CD4-positive, alpha-beta T cell treated with Interleukin-10 for 1 hour (primary cell): ENCODE measurements at regions not wholly inside any gene's neighbourhood (a gene's known extent, or its start where the extent isn't known, plus 50 kb on each side); places are given as distances from the start of the nearest gene placed in this dataset.

Experiments used
- DNase-seq: peaks from one replicate; pipeline ENCODE4 v3.0.0-alpha.2; 2020

GRCh38 chr10:92747066-92747465 lies 57.3 kb downstream of the HHEX start:
- DNase-seq: no peak

DNA sequence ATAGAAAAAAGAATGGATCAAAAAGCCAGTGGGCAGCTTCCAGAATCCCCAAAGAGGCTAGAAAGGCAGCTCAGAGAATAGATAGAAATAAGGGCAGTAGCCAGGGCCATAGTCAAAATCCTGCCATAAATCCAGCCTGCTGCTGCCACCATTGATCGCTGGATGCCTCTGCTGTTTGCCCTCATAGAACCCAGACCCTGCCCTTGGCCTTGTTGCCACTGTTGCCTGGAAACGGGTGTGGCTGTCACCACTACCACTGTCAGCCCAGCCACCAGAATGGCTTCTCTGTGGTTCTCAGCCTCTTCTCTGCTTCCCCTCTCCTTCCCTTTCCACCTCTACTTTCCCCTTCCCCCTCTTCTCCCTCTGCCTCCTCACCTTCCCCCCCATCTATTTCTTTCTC lies 57.8 kb downstream of the HHEX start:
- DNase-seq: peak; percentile 66

DNA sequence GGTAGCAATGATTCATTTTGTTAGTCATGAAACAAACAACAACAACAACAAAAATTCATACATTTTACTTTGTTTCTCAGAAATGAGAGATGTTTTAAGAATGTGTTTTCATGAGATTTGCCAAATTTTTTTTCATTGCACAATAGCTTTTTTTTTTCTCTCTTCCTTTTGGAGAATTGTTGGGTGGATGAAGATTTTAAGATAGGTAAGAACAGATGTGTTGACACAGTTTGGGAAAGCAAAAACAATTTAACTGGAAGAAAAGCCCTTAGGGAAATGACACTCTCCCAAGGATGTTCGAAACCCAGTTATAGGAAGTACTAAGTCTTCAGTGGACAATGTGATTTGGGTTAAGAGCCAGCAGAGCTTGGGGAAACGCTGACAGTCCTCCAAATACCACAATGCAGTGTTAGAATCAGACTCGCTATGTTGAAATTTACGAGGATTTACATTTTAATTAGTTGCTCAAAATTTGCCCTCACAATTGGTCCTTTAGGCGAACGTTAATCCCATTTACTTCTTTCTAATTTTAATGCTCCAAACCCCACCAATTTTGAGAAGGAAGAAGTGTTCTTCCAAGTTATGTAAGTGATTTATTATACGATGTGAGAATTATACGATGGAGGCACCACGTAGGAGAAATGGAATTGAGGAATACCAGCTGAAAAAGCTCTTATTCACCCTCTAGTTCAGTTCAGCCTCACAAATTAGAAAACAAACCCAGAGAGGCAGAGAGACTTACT lies 61.2 kb downstream of the HHEX start:
- DNase-seq: no peak

GRCh38 chr10:92751534-92751811 lies 61.7 kb downstream of the HHEX start:
- no peak for DNase-seq

- no peak for DNase-seq
These were observed 62.1 kb downstream of the HHEX start for GRCh38 chr10:92751827-92752226.

DNA sequence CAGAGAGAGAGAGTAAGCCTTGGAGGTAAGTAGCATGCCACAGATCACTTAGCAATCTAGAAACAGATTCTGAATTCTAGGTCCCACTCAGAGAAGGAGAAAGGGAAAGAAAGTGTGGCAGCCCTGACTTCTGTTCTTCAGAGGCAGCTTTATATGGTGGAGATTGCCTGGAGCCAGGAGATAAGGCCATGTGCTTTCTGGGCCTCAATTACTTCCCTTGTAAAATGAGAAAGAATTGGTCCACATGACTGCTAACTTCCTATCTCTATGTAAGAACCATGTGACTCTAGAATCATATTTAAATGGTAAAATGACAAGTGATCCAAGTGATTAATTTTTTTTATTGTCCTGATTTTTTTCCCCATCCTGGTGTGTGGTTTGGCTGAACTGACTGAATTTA lies 64.1 kb downstream of the HHEX start:
- DNase-seq: no peak

- no peak for DNase-seq
These were observed 66.0 kb downstream of the HHEX start for GRCh38 chr10:92755725-92756124.

DNA sequence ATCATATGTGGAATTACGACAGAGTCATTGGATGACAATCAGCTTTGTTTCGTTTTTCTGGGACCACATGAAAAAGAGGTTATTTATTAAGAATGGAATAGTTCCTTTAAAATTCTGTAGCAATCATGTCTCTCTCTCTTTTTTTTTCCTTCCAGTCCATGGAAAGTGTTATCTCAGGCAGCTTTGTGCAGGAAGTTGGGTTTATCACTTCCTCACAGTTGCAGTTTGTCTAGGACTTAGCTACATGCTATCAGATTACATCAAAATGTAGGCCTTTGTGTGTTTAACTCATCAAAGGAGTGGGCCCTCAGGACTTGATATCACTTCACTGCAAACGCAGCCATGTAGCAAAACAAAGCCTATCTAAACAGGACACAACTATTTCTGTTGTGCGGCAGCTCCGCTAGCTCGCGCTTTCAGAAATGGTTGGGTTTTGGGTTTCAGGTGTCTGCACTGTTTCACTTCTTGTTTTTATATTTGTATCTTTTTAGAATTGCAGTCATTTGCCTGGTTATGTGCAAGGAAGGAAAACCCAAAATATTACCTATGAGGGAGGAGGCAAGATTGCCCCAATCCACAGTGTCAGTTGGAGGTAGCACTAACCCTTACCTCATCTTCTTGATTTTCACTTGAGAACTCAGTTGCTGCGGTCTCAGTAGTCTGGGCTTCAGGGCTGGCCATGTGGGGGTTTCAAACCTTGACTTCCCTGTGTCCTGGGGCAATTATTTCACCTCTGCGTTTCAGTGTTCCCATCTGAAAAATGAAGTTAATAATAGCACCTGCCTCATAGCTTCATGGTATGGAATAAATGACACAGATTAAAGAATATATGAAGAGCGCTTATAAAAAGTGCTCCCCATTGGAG lies 66.7 kb downstream of the HHEX start:
- DNase-seq: no peak

DNA sequence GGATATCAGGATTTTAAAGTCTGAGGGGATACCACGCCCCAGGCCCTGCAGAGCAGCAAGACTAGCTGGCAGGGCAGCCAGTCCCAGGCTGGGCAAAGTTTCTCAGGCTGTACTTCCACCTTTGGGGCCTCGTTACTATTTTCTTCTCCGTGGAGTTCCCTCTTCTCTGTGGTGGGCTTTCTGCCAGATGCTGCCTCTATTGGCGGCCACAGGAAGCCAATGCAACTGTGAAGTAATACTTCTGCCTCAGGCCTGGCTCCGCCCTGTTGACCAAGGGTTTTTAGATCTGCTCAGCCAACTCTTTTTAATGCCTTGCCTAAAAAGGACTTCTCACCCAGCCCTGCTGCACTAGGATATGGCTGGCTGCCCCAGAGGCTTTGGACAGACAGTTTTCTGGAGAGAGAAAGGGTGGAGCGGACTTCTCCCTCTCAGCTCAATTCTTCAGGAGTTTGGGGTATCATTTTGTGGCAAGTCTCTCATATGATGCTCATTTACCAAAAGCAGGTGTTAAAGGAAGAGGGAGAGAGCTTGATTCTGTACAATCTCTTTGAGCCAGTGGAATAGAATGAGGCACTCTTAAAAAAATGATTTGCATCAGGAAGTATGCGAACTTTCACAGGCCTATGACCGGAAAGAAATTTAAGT lies 67.4 kb downstream of the HHEX start:
- peak; percentile 13 for DNase-seq

DNA sequence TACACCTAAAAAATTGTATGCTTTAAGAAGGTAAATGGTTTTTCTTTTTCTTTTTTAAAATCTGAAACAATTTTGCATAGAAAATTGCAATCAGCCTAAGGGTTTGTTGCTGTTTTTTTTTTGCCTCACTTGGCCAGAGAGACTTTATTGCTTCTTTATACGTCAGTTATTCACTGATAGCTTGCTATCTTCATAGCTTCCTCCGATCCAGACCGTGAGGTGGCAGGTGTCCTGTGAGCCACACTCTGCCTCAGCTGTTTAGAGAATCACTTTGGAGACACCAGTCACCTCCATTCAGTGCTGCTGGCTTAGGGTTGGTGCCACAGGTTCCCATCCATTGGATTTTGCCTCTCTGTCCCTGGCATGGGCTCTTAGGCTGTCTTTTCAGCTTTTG lies 68.0 kb downstream of the HHEX start:
- DNase-seq: no peak

DNA sequence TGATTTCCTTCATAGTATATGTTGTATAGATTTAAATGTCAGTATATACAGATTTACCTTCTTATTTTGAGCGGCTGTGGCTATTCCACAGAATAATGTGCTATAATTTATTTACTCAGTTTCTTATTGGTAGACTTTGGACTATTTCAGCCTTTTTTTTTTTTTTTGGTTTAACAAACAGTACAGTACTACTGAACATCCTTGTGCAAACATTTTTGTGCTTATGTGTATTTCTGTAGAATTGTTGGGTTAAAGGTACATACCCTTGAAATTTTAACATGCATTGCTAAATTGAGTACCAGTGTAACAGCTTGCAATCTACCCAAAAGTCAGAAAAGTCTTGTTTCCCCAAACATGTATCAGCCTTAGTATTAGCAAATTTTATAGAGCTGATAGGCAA lies 68.8 kb downstream of the HHEX start:
- DNase-seq: no peak

DNA sequence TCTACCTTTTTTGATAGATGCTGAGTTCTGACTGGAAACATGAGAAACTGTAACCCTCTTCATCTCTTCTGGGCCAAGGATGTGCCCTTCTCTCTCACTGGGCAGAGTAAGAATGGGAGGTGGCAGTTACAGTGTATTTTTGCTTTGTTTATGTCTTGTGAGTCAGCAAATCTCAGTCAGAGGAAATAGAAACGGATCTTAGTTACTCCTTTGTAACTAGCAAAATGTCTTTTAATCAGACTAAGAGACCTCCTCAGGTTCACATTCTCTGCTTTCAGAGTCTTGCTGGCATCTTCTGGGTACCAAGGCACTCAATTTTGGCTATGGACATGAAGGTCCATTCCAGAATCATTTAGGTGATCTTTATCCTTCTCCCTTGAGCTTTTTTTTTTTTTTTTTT lies 70.9 kb downstream of the HHEX start:
- no peak for DNase-seq

DNA sequence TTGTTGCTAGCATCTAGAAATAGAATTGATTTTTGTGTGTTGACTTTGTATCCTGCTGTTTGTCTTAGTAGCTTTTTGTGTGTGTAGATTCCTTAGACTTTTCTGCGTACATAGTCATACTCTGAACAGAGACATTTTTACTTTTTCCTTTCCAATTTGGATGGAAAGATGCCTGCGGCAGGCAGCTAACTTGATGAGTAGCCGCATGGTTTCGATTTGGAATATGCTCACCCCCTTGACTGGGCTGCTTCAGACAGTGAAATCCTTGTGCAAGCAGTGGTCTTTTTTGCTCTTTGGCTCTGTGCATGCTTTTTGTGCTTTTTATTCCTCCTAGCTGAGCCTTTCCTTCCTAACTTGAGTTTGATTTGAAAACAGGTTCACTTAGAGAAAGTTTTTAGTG lies 71.8 kb downstream of the HHEX start:
- DNase-seq: no peak

GRCh38 chr10:92763634-92764155 lies 73.9 kb downstream of the HHEX start:
- DNase-seq: no peak

GRCh38 chr10:92766451-92766850 lies 76.7 kb downstream of the HHEX start:
- DNase-seq: no peak

- DNase-seq: no peak
These were observed 78.3 kb downstream of the HHEX start for GRCh38 chr10:92768104-92768503.

DNA sequence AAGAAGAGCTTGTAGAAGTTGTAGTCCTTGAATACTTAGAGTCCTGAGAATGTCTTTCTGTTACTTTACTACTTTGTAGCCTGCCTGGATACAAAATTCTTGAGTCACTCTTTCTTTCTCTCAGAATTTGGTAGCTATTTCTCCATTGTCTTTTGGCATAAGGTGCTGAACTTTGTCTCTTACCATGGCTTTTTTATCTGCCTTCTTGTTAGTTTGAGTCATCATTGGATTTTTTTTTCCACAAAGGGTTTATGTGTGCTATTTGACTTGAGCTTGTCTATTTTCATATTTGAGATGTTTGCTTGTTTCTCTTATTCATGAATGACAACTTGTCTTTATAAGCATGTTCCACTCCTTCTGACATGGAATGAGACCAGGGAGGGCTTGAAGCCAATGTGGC lies 74.5 kb upstream of the EXOC6 start:
- no peak for DNase-seq

DNA sequence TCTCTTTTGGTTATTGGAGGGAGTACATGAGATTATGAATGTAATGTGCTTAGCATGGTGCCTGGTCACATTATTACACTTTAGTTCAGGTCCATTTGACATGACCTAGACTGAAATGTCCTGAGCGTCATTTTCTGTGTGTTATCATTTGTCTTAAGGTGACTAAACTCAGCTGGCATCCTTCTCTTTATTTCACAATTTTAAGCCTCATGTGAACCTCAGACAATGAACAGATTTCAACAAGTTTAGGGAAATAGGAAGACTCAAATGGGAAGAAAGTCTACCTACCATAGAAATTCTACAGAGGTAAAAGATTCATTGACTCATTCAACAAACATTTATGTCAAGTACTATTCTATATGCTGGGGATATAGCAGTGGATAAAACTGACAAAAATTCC lies 70.2 kb upstream of the EXOC6 start:
- DNase-seq: no peak

DNA sequence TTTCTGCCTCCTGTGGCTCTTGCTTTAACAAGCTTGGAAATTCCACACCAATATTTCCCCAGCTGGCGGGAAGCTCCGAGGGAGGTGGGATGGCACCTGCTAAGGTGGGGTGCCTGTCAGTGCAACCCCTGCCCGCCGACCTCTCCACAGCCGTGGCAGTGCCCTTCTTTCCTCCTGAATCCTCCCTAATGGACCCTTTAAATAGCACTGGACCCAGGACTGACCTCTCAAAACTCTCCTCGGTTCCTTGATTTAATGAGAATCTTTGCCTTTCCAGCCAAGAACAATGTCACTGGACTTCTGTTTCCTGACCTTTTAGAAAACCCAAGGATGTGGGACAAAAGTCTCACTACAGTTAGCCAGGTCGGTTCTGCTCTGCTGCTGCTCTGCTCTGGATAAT lies 63.2 kb upstream of the EXOC6 start:
- DNase-seq: no peak

DNA sequence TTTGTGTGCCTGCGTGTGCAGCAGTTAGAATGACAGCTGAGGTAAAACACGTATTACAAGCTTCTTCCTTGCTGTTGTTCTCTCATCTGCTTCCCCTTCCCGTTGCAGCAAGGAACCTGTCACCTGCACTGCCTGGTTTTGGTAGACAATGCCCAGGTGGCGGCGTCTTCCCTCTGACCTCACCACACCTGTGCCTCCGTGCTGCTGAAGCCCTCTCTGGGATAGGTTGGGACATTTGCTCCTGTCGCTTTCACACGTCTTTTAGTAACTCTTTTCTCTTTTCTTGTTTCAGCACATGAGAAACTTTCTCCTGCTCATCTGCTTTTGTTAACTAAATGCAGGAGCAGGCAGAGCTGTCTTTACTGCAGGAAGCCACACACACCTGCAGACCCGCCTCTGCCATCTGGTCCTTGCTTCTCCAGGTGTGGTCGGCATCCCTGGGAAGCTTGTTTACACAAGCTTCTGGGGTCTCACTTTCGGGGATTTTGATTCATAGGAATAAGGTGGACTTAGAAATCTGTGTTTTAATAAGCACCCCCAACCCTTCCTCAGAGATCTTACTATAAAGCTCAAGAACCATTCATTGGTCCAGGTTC lies 60.7 kb upstream of the EXOC6 start:
- DNase-seq: no peak

DNA sequence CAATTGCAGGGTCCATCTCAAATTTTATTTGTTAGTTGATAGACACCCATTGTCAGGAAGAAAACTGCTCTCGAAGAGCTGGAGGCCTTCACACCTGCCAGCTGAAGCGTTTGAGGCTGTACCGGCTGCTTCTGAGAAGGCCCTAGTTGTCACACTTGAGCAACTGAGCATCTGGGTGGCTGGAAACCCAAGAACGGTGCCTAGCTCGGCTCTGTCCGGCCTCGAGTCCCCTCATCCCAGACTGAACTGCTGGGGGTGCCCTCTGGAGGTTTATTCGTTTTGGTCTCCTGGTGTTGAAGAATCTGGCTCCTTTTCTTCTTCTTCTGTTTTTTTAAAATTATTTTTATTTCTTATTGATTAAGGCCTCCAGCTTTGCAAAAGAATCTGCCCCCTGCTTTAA lies 59.3 kb upstream of the EXOC6 start:
- DNase-seq: no peak

DNA sequence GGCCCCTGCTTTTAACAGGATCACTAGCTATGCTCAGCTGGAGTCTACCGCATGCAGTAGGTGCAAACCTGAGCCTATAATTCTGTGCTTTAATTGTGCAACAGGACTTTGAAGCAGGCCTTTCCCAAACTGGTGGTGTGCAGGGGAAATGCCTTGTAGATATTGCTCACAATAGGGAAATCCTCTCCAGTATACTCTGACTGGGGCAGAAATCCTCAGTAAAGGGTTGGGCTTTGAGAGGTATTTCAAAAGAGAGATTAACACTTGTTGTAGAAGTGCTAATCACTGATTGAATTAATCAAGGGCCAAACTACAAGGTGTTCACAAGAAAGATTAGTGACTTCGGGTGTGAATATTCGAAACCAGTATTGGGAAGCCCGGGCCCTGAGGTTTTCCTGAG lies 58.5 kb upstream of the EXOC6 start:
- no peak for DNase-seq

DNA sequence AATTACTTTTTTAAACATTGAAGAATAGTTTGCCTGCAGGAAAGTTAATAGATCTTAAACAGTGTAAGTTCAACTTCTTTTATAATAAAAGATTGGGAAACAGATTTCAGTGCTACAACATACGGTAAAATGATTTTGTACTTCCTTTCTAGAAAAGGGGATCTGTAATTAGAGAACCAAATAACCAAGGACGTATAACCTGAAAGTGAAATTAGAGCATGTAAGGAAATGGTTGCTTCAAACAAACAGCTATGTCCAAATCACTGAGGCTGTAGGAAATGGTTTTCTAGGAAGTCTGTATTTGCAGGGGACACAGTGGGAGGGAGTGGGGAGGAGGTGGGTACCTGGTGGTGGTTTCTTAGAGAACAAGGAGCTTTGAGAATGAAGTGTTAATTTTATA lies 57.9 kb upstream of the EXOC6 start:
- DNase-seq: peak; percentile 1

DNA sequence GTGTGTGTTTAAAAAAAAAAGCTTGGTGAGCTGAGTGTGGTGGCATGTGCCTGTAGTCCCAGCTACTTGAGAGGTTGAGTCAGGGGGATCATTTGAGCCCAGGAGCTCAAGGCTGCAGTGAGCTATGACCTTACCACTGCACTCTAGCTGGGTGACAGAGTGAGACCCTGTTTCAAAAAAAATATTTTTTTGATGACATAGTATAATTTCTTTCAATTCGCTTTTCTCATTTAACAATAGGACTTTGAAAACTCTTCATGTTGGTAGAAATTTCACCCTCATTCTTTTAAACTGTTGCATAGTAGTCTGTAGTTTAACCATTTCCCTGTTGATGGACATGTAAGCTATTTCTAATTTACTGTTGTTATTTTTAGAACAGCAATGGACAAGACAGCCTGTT lies 55.7 kb upstream of the EXOC6 start:
- DNase-seq: no peak
